ENCODE measurements at regions not wholly inside any gene's neighbourhood (a gene's known extent, or its start where the extent isn't known, plus 50 kb on each side); places are given as distances from the start of the nearest gene placed in this dataset.

GRCh38 chr2:2871480-2872308 is 505.9 kb downstream of the EIPR1 start:
- ATAC-seq (peak; percentile 83 to 84), DNase-seq (peak in 1 of 2 donors; percentile 15)
- Histone ChIP-seq H3K4me1 (no peaks in the 10 kb centered on the region), H3K27me3 (no peaks in the 10 kb centered on the region), H3K9me3 (no peaks in the 10 kb centered on the region), H3K27ac (no peak overlapping the region), H3K4me3 (no peak overlapping the region), H3K36me3 (no peaks in the 10 kb centered on the region)
- in situ Hi-C loops (cut with MboI; ENCODE audit: low sequenced_read_pairs in 4 of 4) = no loop called here
- no peak for TF ChIP-seq POLR2A (IDR thresholded peaks at IDR 0.05)
- TF ChIP-seq CTCF (IDR thresholded peaks at IDR 0.05 in 4 of 5, conservative IDR thresholded peaks at IDR 0.05 in 1 of 5) = no peak
- intact Hi-C loops (cut with DNase I; ENCODE audit: low total_unique reads) = no loop called here

- in situ Hi-C loops (cut with MboI; ENCODE audit: low sequenced_read_pairs in 4 of 4) (no loop called here), intact Hi-C loops (cut with DNase I; ENCODE audit: low total_unique reads) (no loop called here)
- no peak for TF ChIP-seq POLR2A (IDR thresholded peaks at IDR 0.05)
- TF ChIP-seq CTCF (IDR thresholded peaks at IDR 0.05 in 4 of 5, conservative IDR thresholded peaks at IDR 0.05 in 1 of 5) = no peak
- H3K4me3 ChIP-seq = no peak overlapping the region
- H3K4me1 ChIP-seq = no peaks in the 10 kb centered on the region
- no peaks in the 10 kb centered on the region for H3K9me3 ChIP-seq
- ATAC-seq = no peak
- no peaks in the 10 kb centered on the region for H3K36me3 ChIP-seq
- no peak for DNase-seq
- H3K27me3 ChIP-seq = no peaks in the 10 kb centered on the region
- H3K27ac ChIP-seq = no peak overlapping the region
Measured at GRCh38 chr2:2870106-2870505, 507.5 kb downstream of the EIPR1 start.

- in situ Hi-C loops (cut with MboI; ENCODE audit: low sequenced_read_pairs in 4 of 4) = no loop called here
- intact Hi-C loops (cut with DNase I; ENCODE audit: low total_unique reads) = no loop called here
- no peaks in the 10 kb centered on the region for H3K27me3 ChIP-seq
- no peaks in the 10 kb centered on the region for H3K36me3 ChIP-seq
- no peak for TF ChIP-seq POLR2A (IDR thresholded peaks at IDR 0.05)
- TF ChIP-seq CTCF (IDR thresholded peaks at IDR 0.05 in 4 of 5, conservative IDR thresholded peaks at IDR 0.05 in 1 of 5) = no peak
- H3K4me1 ChIP-seq = no peaks in the 10 kb centered on the region
- H3K27ac ChIP-seq = no peak overlapping the region
- no peak for DNase-seq
- H3K9me3 ChIP-seq = no peaks in the 10 kb centered on the region
- no peak for ATAC-seq
- no peak overlapping the region for H3K4me3 ChIP-seq
Measured at GRCh38 chr2:2869553-2869952, 508.1 kb downstream of the EIPR1 start.

GRCh38 chr2:2868085-2868484 is 509.5 kb downstream of the EIPR1 start:
- Histone ChIP-seq H3K27ac (no peak overlapping the region), H3K4me3 (no peak overlapping the region), H3K27me3 (no peaks in the 10 kb centered on the region), H3K9me3 (no peaks in the 10 kb centered on the region), H3K4me1 (no peaks in the 10 kb centered on the region), H3K36me3 (no peaks in the 10 kb centered on the region)
- ATAC-seq (no peak), DNase-seq (no peak)
- in situ Hi-C loops (cut with MboI; ENCODE audit: low sequenced_read_pairs in 4 of 4) (no loop called here), intact Hi-C loops (cut with DNase I; ENCODE audit: low total_unique reads) (no loop called here)
- TF ChIP-seq CTCF (IDR thresholded peaks at IDR 0.05 in 4 of 5, conservative IDR thresholded peaks at IDR 0.05 in 1 of 5) (no peak), POLR2A (IDR thresholded peaks at IDR 0.05) (no peak)

All from gastrocnemius medialis (tissue), 4 donors.